GM23338 (cell line): ENCODE measurements at regions not wholly inside any gene's neighbourhood (a gene's known extent, or its start where the extent isn't known, plus 50 kb on each side); places are given as distances from the start of the nearest gene placed in this dataset.

Experiments used
- ATAC-seq: fragments of 200-7000 bp; cut with Tn5 transposase; 3 replicates; pipeline ENCODE4 v1.9.1; 2020
- DNase-seq: peaks from one replicate; pipeline ENCODE4 v3.0.0-alpha.2; 2015; ENCODE audit warnings: low spot score
- H2AFZ ChIP-seq: fragments of 200-600 bp; sonication (generic); 2 replicates; pipeline ENCODE4 v1.8.0; 2016; ENCODE audit warnings: antibody characterized with exemption, mild to moderate bottlenecking, moderate library complexity
- H3F3A ChIP-seq: fragments of 200-600 bp; sonication (generic); replicated peaks from 2 replicates; pipeline ENCODE4 v1.8.0; 2017; ENCODE audit warnings: antibody characterized with exemption, mixed run types, low read depth
- H3K27ac ChIP-seq: fragments of 200-600 bp; sonication (generic); 2 replicates; pipeline ENCODE4 v1.6.1; 2016; ENCODE audit warnings: low read depth
- H3K27me3 ChIP-seq: fragments of 200-600 bp; sonication (generic); 2 replicates; pipeline ENCODE4 v1.8.0; 2016; ENCODE audit warnings: mild to moderate bottlenecking, mixed run types, moderate library complexity; ENCODE audit not compliant: insufficient read depth
- H3K36me3 ChIP-seq: fragments of 200-600 bp; sonication (generic); 2 replicates; pipeline ENCODE4 v1.8.0; 2016; ENCODE audit warnings: mild to moderate bottlenecking; ENCODE audit not compliant: insufficient read depth
- H3K4me1 ChIP-seq: fragments of 200-600 bp; sonication (generic); 2 replicates; pipeline ENCODE4 v1.8.0; 2016; ENCODE audit warnings: mild to moderate bottlenecking, moderate library complexity; ENCODE audit not compliant: insufficient read depth
- H3K4me2 ChIP-seq: fragments of 200-600 bp; sonication (generic); 2 replicates; pipeline ENCODE4 v1.7.1; 2017; ENCODE audit warnings: mixed run types
- H3K4me3 ChIP-seq: fragments of 200-600 bp; sonication (generic); 2 replicates; pipeline ENCODE4 v1.6.1; 2016; ENCODE audit warnings: mixed run types
- H3K79me2 ChIP-seq: fragments of 200-600 bp; sonication (generic); replicated peaks from 2 replicates; pipeline ENCODE4 v1.8.0; 2017; ENCODE audit warnings: mild to moderate bottlenecking; ENCODE audit not compliant: insufficient read depth
- H3K9me2 ChIP-seq: fragments of 200-600 bp; sonication (generic); 2 replicates; pipeline ENCODE4 v1.8.0; 2017; ENCODE audit not compliant: insufficient read depth
- H4K20me1 ChIP-seq: fragments of 200-600 bp; sonication (generic); replicated peaks from 2 replicates; pipeline ENCODE4 v1.8.0; 2017; ENCODE audit warnings: mild to moderate bottlenecking; ENCODE audit not compliant: insufficient read depth
- H3K27ac Mint-ChIP-seq: 2 replicates; pipeline ENCODE4 v1.8.0; 2020; ENCODE audit warnings: inconsistent platforms, mild to moderate bottlenecking, moderate library complexity, mixed read lengths
- H3K27me3 Mint-ChIP-seq: 3 replicates; pipeline ENCODE4 v1.8.0; 2022; ENCODE audit warnings: low read depth, mild to moderate bottlenecking, moderate library complexity, mixed read lengths, inconsistent platforms; ENCODE audit not compliant: insufficient read depth, poor library complexity
- H3K36me3 Mint-ChIP-seq: 3 replicates; pipeline ENCODE4 v1.8.0; 2021; ENCODE audit warnings: low read depth, mild to moderate bottlenecking, inconsistent platforms, moderate library complexity, mixed read lengths
- H3K4me1 Mint-ChIP-seq: 3 replicates; pipeline ENCODE4 v1.8.0; 2020; ENCODE audit warnings: mild to moderate bottlenecking, inconsistent platforms, mixed read lengths
- H3K4me3 Mint-ChIP-seq: 3 replicates; pipeline ENCODE4 v1.8.0; 2021; ENCODE audit warnings: moderate library complexity, mild to moderate bottlenecking, inconsistent platforms, mixed read lengths
- H3K9me3 Mint-ChIP-seq: 3 replicates; pipeline ENCODE4 v1.8.0; 2020; ENCODE audit warnings: moderate library complexity, mild to moderate bottlenecking, inconsistent platforms, mixed read lengths
- EZH2 ChIP-seq: fragments of 200-600 bp; sonication (generic); IDR thresholded peaks from one replicate; pipeline ENCODE4 v1.8.0; 2017; ENCODE audit warnings: antibody characterized with exemption, mild to moderate bottlenecking, low read depth; ENCODE audit not compliant: unreplicated experiment
- EZH2phosphoT487 ChIP-seq: fragments of 200-600 bp; sonication (generic); IDR thresholded peaks from one replicate; pipeline ENCODE4 v1.8.1; 2018; ENCODE audit warnings: antibody characterized with exemption; ENCODE audit not compliant: unreplicated experiment
- NANOG ChIP-seq: IDR thresholded peaks from 2 replicates; pipeline ENCODE4 v1.6.1; 2016; ENCODE audit warnings: antibody characterized with exemption, borderline replicate concordance
- STAT1 ChIP-seq: IDR thresholded peaks from one replicate; pipeline ENCODE4 v1.6.1; 2016; ENCODE audit warnings: antibody characterized with exemption; ENCODE audit not compliant: unreplicated experiment
- ZNF114 ChIP-seq: fragments of 250-450 bp; sonication (Bioruptor Pico); IDR thresholded peaks from 2 replicates; pipeline ENCODE4 v1.5.0; 2020; ENCODE audit warnings: mild to moderate bottlenecking, moderate library complexity
- ZNF331 ChIP-seq: fragments of 250-450 bp; sonication (Bioruptor Pico); IDR thresholded peaks from 2 replicates; pipeline ENCODE4 v1.5.0; 2020; ENCODE audit warnings: low read depth, mild to moderate bottlenecking, moderate library complexity
- TF ChIP-seq, protein P1 (sequence below), 2 experiments: fragments of 200-600 bp in 1 of 2; sonication (generic) in 1 of 2; conservative IDR thresholded peaks; 2 replicates each; pipeline versions ENCODE4 v1.5.1 to v1.6.1; 2016 to 2017; ENCODE audit warnings: antibody characterized with exemption in 2 of 2, low read depth in 2 of 2, mild to moderate bottlenecking in 2 of 2, moderate library complexity in 1 of 2
- TF ChIP-seq, protein P2 (sequence below): IDR thresholded peaks from 2 replicates; pipeline ENCODE4 v1.6.1; 2016; ENCODE audit warnings: antibody characterized with exemption
- TF ChIP-seq, protein P3 (sequence below): IDR thresholded peaks from one replicate; pipeline ENCODE4 v1.6.1; 2018; ENCODE audit warnings: antibody characterized with exemption; ENCODE audit not compliant: unreplicated experiment

DNA sequence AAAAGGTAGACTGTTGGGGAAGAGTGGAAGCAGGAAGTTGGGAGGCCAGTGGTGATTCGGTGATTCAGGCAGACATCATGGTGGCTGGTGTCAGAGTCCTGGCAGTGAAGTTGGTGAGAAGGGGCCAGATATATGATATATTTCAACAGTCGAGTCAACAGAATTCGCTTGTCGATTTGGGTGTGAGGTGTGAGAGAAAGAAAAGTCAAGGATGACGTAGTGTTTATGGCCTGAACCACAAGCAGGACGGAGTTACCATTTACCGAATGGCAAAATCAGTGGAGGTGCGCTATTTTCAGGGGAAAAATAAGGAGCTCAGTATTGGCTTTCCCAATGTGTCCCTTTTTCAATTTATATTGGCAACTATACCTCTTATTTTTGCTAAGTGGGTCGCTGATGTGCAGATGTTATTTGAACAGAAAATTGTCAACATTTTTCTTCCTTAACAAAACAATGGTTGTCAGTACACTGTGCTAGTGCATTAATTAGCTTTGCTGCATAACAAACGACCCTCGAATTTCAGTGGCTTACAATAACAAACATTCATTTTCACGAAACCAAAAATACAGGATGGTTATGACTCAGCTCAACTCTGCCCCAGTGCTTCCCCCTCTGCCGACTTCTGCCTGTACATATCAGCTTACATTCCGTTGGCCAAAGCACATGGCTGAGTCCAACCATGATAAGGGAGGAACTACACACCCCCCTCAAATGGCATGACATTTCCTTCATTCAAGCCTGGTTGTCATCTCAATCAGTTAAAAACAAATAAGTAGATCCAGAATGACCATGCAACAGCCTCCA is 255.0 kb upstream of the ZFP64 start:
- Histone ChIP-seq H3K27me3 (no peaks in the 10 kb centered on the region), H3K4me2 (no peak overlapping the region), H3K4me3 (no peak overlapping the region), H3K4me1 (no peaks in the 10 kb centered on the region), H4K20me1 (no peaks in the 10 kb centered on the region), H3F3A (no peaks in the 10 kb centered on the region), H2AFZ (no peak overlapping the region), H3K27ac (no peak overlapping the region), H3K9me2 (peaks cover 3% of the 10 kb centered on the region), H3K36me3 (no peaks in the 10 kb centered on the region), H3K79me2 (no peaks in the 10 kb centered on the region)
- ATAC-seq (no peak), DNase-seq (no peak)
- H3K4me3 Mint-ChIP-seq = no peak overlapping the region
- no peaks in the 10 kb centered on the region for H3K27me3 Mint-ChIP-seq
- TF ChIP-seq, protein P1, sequence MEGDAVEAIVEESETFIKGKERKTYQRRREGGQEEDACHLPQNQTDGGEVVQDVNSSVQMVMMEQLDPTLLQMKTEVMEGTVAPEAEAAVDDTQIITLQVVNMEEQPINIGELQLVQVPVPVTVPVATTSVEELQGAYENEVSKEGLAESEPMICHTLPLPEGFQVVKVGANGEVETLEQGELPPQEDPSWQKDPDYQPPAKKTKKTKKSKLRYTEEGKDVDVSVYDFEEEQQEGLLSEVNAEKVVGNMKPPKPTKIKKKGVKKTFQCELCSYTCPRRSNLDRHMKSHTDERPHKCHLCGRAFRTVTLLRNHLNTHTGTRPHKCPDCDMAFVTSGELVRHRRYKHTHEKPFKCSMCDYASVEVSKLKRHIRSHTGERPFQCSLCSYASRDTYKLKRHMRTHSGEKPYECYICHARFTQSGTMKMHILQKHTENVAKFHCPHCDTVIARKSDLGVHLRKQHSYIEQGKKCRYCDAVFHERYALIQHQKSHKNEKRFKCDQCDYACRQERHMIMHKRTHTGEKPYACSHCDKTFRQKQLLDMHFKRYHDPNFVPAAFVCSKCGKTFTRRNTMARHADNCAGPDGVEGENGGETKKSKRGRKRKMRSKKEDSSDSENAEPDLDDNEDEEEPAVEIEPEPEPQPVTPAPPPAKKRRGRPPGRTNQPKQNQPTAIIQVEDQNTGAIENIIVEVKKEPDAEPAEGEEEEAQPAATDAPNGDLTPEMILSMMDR (conservative IDR thresholded peaks at IDR 0.05; ENCODE audit: low read depth in 2 of 2) = no peak
- no peak for TF ChIP-seq STAT1
- TF ChIP-seq, protein P2, sequence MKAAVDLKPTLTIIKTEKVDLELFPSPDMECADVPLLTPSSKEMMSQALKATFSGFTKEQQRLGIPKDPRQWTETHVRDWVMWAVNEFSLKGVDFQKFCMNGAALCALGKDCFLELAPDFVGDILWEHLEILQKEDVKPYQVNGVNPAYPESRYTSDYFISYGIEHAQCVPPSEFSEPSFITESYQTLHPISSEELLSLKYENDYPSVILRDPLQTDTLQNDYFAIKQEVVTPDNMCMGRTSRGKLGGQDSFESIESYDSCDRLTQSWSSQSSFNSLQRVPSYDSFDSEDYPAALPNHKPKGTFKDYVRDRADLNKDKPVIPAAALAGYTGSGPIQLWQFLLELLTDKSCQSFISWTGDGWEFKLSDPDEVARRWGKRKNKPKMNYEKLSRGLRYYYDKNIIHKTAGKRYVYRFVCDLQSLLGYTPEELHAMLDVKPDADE = no peak
- TF ChIP-seq NANOG = no peak
- TF ChIP-seq EZH2phosphoT487 = no peak
- TF ChIP-seq EZH2 = no peak
- TF ChIP-seq ZNF114 (CRISPR knock-in tag) = no peak
- TF ChIP-seq, protein P3, sequence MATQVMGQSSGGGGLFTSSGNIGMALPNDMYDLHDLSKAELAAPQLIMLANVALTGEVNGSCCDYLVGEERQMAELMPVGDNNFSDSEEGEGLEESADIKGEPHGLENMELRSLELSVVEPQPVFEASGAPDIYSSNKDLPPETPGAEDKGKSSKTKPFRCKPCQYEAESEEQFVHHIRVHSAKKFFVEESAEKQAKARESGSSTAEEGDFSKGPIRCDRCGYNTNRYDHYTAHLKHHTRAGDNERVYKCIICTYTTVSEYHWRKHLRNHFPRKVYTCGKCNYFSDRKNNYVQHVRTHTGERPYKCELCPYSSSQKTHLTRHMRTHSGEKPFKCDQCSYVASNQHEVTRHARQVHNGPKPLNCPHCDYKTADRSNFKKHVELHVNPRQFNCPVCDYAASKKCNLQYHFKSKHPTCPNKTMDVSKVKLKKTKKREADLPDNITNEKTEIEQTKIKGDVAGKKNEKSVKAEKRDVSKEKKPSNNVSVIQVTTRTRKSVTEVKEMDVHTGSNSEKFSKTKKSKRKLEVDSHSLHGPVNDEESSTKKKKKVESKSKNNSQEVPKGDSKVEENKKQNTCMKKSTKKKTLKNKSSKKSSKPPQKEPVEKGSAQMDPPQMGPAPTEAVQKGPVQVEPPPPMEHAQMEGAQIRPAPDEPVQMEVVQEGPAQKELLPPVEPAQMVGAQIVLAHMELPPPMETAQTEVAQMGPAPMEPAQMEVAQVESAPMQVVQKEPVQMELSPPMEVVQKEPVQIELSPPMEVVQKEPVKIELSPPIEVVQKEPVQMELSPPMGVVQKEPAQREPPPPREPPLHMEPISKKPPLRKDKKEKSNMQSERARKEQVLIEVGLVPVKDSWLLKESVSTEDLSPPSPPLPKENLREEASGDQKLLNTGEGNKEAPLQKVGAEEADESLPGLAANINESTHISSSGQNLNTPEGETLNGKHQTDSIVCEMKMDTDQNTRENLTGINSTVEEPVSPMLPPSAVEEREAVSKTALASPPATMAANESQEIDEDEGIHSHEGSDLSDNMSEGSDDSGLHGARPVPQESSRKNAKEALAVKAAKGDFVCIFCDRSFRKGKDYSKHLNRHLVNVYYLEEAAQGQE = no peak
- no peak for TF ChIP-seq ZNF331 (CRISPR knock-in tag)
- H3K36me3 Mint-ChIP-seq = no peaks in the 10 kb centered on the region
- no peak overlapping the region for H3K27ac Mint-ChIP-seq
- H3K9me3 Mint-ChIP-seq = no peaks in the 10 kb centered on the region
- no peaks in the 10 kb centered on the region for H3K4me1 Mint-ChIP-seq
